Endothelial cell of umbilical vein (primary cell): ENCODE measurements at regions not wholly inside any gene's neighbourhood (a gene's known extent, or its start where the extent isn't known, plus 50 kb on each side); places are given as distances from the start of the nearest gene placed in this dataset.

Source experiments
- BruUV-seq: library from RNA; stranded (reverse); fragments of 400-500 nt; replicated peaks from 2 replicates; lab custom pipeline; 2021; lab: Mats Ljungman, UMichigan
- CTCF ChIA-PET: fragments of 300-600, 350-600 bp; sonication (Branson Sonifier 250); formaldehyde crosslinking; loops from one replicate; lab custom pipeline; 2021; ENCODE audit warnings: antibody characterized with exemption, inconsistent platforms; lab: Charles Lee
- POLR2A ChIA-PET: fragments of 300-600, 350-600 bp; sonication (Branson Sonifier 250); formaldehyde crosslinking; loops from one replicate; lab custom pipeline; 2021; ENCODE audit warnings: antibody characterized with exemption, inconsistent platforms; lab: Charles Lee
- DNase-seq: peaks from one replicate; pipeline ENCODE4 v3.0.0-alpha.2; 2011; ENCODE audit warnings: low read depth, low spot score
- FAIRE-seq: peaks from 2 replicates; lab custom pipeline; 2011; peaks lifted over from hg19 to GRCh38; lab: Jason Lieb, UNC
- H2AFZ ChIP-seq: 2 replicates; pipeline ENCODE4 v1.6.0; 2012; ENCODE audit warnings: low read depth, low read length, control low read depth, inconsistent platforms
- H3K27ac ChIP-seq: 2 replicates; pipeline ENCODE4 v1.5.1; 2011; ENCODE audit warnings: low read depth, mild to moderate bottlenecking, control low read depth, low read length, moderate library complexity; ENCODE audit not compliant: insufficient read depth
- H3K27me3 ChIP-seq, 2 experiments: 2 replicates each; pipeline versions ENCODE4 v1.6.0 to v1.6.1; 2011; ENCODE audit warnings: low read length in 2 of 2, mixed read lengths in 1 of 2; ENCODE audit not compliant: control insufficient read depth in 2 of 2, insufficient read depth in 2 of 2
- H3K36me3 ChIP-seq, 2 experiments: 2 replicates in 1 of 2; 3 replicates in 1 of 2; pipeline ENCODE4 v1.5.1; 2011; ENCODE audit warnings: low read length in 2 of 2, mild to moderate bottlenecking in 1 of 2, moderate library complexity in 1 of 2; ENCODE audit not compliant: control insufficient read depth in 2 of 2, insufficient read depth in 2 of 2; ENCODE audit errors: extremely low read depth in 1 of 2
- H3K4me1 ChIP-seq: 3 replicates; pipeline ENCODE4 v1.5.1; 2011; ENCODE audit warnings: mild to moderate bottlenecking, low read length; ENCODE audit not compliant: control insufficient read depth, insufficient read depth; ENCODE audit errors: extremely low read depth
- H3K4me2 ChIP-seq: 2 replicates; pipeline ENCODE4 v1.6.1; 2011; ENCODE audit warnings: low read length, control low read depth, mixed read lengths; ENCODE audit not compliant: insufficient read depth
- H3K4me3 ChIP-seq, 3 experiments: fragments of 200-600 bp in 1 of 3; sonication (generic), shearing (Covaris generic) in 1 of 3; replicated peaks in 1 of 3; 2 replicates each; pipeline ENCODE4 v1.5.1; 2011 to 2016; ENCODE audit warnings: control low read depth in 3 of 3, low read length in 3 of 3, mild to moderate bottlenecking in 2 of 3, inconsistent platforms in 1 of 3, low read depth in 1 of 3, moderate library complexity in 1 of 3; ENCODE audit not compliant: insufficient read depth in 1 of 3
- H3K79me2 ChIP-seq: 2 replicates; pipeline ENCODE4 v1.6.0; 2012; ENCODE audit warnings: low read length, inconsistent platforms; ENCODE audit not compliant: control insufficient read depth, insufficient read depth
- H3K9ac ChIP-seq: replicated peaks from 2 replicates; pipeline ENCODE3; 2011; ENCODE audit warnings: low read length, control low read depth; ENCODE audit not compliant: insufficient read depth; ENCODE audit errors: extremely low read depth
- H3K9me1 ChIP-seq: replicated peaks from 3 replicates; pipeline ENCODE4 v1.6.0; 2011; ENCODE audit warnings: mild to moderate bottlenecking, low read length; ENCODE audit not compliant: control insufficient read depth, insufficient read depth; ENCODE audit errors: extremely low read depth
- H3K9me3 ChIP-seq: replicated peaks from 2 replicates; pipeline ENCODE4 v1.5.1; 2012; ENCODE audit warnings: low read length, inconsistent platforms; ENCODE audit not compliant: control insufficient read depth, insufficient read depth
- H4K20me1 ChIP-seq: replicated peaks from 2 replicates; pipeline ENCODE3; 2011; ENCODE audit warnings: mild to moderate bottlenecking, low read length; ENCODE audit not compliant: control insufficient read depth, insufficient read depth; ENCODE audit errors: extremely low read depth
- EZH2 ChIP-seq: IDR thresholded peaks from 2 replicates; pipeline ENCODE4 v1.6.1; 2012; ENCODE audit warnings: borderline replicate concordance, low read depth, mild to moderate bottlenecking, moderate library complexity, low read length, inconsistent platforms; ENCODE audit not compliant: severe bottlenecking
- FOS ChIP-seq: IDR thresholded peaks from 2 replicates; pipeline ENCODE4 v1.6.1; 2011; ENCODE audit warnings: mild to moderate bottlenecking, low read length, moderate library complexity, borderline replicate concordance; ENCODE audit not compliant: insufficient read depth
- GATA2 ChIP-seq: IDR thresholded peaks from 2 replicates; pipeline ENCODE4 v1.7.0; 2011; ENCODE audit warnings: low read depth, mild to moderate bottlenecking, moderate library complexity, mixed read lengths, low read length; ENCODE audit not compliant: insufficient read length, insufficient read depth
- JUN ChIP-seq: IDR thresholded peaks from 2 replicates; pipeline ENCODE4 v1.6.1; 2011; ENCODE audit warnings: borderline replicate concordance, low read depth; ENCODE audit not compliant: insufficient read length, insufficient read depth
- MYC ChIP-seq: IDR thresholded peaks from one replicate; pipeline ENCODE4 v1.6.1; 2011; ENCODE audit warnings: mild to moderate bottlenecking, low read depth, low read length
- POLR2A ChIP-seq: IDR thresholded peaks from 2 replicates; pipeline ENCODE4 v1.6.1; 2012; ENCODE audit warnings: low read depth, mild to moderate bottlenecking, control low read depth, low read length
- POLR2AphosphoS5 ChIP-seq: IDR thresholded peaks from 2 replicates; pipeline ENCODE4 v1.6.1; 2012; ENCODE audit warnings: low read depth, mild to moderate bottlenecking, control low read depth, low read length, moderate library complexity; ENCODE audit not compliant: insufficient read depth
- dilution Hi-C: fragments of 300-500 bp; cut with MboI; formaldehyde crosslinking; loops from one replicate; pipeline ENCODE4 v1.15.0; 2019; ENCODE audit warnings: low sequenced_read_pairs; ENCODE audit not compliant: extremely low pct_ligation_motif_present
- intact Hi-C: fragments of 100-400 bp; cut with micrococcal nuclease; formaldehyde crosslinking; loops from one replicate; pipeline ENCODE4 v1.10.0; 2022
- TF ChIP-seq, protein P1 (sequence below): IDR thresholded peaks from 2 replicates; pipeline ENCODE4 v1.6.1; 2011; ENCODE audit not compliant: insufficient read depth, insufficient read length
- TF ChIP-seq, protein P2 (sequence below), 2 donors: IDR thresholded peaks; 1 replicate in 1 of 2; 2 replicates in 1 of 2; pipeline ENCODE4 v1.5.1; 2011; ENCODE audit warnings: low read length in 2 of 2, mild to moderate bottlenecking in 2 of 2, moderate library complexity in 2 of 2, control low read depth in 1 of 2, inconsistent platforms in 1 of 2, low read depth in 1 of 2; ENCODE audit not compliant: insufficient read depth in 1 of 2; ENCODE audit errors: extremely low read depth in 1 of 2

DNA sequence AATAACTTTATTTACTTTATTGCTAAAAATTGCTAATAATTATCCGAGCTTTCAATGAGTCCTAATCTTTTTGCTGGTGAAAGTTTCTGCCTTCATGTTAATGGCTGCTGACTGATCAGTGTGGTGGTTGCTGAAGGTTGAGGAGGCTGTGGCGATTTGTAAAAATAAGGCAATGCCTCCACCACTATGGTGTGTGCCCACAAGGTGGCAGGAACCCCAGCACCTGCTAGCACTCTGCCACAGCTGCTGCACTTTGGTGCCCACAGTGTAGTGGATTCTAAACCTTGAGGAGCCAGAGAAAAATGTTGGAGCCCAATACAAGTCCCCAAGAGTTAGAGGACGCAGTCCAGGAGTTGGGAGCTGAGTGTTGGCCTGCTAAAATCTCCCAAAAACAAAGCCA, 1237.1 kb downstream of the PCDH19 start:
- ChIA-PET POLR2A (no interaction called here), CTCF (no interaction called here)
- dilution Hi-C loops = no loop called here
- TF ChIP-seq POLR2AphosphoS5 (no peak), EZH2 (no peak), JUN (no peak), FOS (no peak), POLR2A (no peak), GATA2 (no peak), MYC (no peak)
- TF ChIP-seq, protein P1, sequence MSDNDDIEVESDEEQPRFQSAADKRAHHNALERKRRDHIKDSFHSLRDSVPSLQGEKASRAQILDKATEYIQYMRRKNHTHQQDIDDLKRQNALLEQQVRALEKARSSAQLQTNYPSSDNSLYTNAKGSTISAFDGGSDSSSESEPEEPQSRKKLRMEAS = no peak
- TF ChIP-seq, protein P2, sequence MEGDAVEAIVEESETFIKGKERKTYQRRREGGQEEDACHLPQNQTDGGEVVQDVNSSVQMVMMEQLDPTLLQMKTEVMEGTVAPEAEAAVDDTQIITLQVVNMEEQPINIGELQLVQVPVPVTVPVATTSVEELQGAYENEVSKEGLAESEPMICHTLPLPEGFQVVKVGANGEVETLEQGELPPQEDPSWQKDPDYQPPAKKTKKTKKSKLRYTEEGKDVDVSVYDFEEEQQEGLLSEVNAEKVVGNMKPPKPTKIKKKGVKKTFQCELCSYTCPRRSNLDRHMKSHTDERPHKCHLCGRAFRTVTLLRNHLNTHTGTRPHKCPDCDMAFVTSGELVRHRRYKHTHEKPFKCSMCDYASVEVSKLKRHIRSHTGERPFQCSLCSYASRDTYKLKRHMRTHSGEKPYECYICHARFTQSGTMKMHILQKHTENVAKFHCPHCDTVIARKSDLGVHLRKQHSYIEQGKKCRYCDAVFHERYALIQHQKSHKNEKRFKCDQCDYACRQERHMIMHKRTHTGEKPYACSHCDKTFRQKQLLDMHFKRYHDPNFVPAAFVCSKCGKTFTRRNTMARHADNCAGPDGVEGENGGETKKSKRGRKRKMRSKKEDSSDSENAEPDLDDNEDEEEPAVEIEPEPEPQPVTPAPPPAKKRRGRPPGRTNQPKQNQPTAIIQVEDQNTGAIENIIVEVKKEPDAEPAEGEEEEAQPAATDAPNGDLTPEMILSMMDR (IDR thresholded peaks at IDR 0.05; ENCODE audit: extremely low read depth in 1 of 2, insufficient read depth in 1 of 2, low read depth in 1 of 2, low read length in 2 of 2) = no peak
- H3K27me3 ChIP-seq = no peaks in the 10 kb centered on the region
- H3K9me3 ChIP-seq = no peaks in the 10 kb centered on the region
- no peaks in the 10 kb centered on the region for H3K36me3 ChIP-seq
- H3K4me3 ChIP-seq = no peak overlapping the region
- H2AFZ ChIP-seq = no peak overlapping the region
- H4K20me1 ChIP-seq = no peaks in the 10 kb centered on the region
- H3K4me1 ChIP-seq = no peaks in the 10 kb centered on the region
- BruUV-seq = no TSS peak
- intact Hi-C loops = no loop called here
- no peak overlapping the region for H3K27ac ChIP-seq
- H3K79me2 ChIP-seq = no peaks in the 10 kb centered on the region
- H3K9ac ChIP-seq = no peak overlapping the region
- no peak overlapping the region for H3K4me2 ChIP-seq
- H3K9me1 ChIP-seq = no peaks in the 10 kb centered on the region
- FAIRE-seq (no peak), DNase-seq (no peak)
